CD4-positive, CD25-positive, alpha-beta regulatory T cell (primary cell): ENCODE measurements at regions not wholly inside any gene's neighbourhood (a gene's known extent, or its start where the extent isn't known, plus 50 kb on each side); places are given as distances from the start of the nearest gene placed in this dataset.

ENCODE experiments used
- ATAC-seq, 2 donors: fragments of 150-1000 bp; cut with Tn5 transposase; one replicate each; pipeline ENCODE4 v1.10.0; 2021; ENCODE audit warnings: low read depth in 2 of 2, moderate number of reproducible peaks in 2 of 2, moderate library complexity in 1 of 2
- DNase-seq, 3 donors: peaks; one replicate each; pipeline versions ENCODE4 v3.0.0 to v3.0.0-alpha.2; 2012 to 2022; ENCODE audit warnings: mixed read lengths in 1 of 3
- H3K27ac ChIP-seq: one replicate; pipeline ENCODE4 v1.7.0; 2013; ENCODE audit warnings: mild to moderate bottlenecking, low read length; ENCODE audit not compliant: insufficient read depth, poor library complexity, severe bottlenecking
- H3K27me3 ChIP-seq: one replicate; pipeline ENCODE4 v1.7.0; 2013; ENCODE audit warnings: low read length; ENCODE audit not compliant: control insufficient read depth, insufficient read depth
- H3K36me3 ChIP-seq: one replicate; pipeline ENCODE4 v1.7.0; 2013; ENCODE audit warnings: mild to moderate bottlenecking, low read length, moderate library complexity; ENCODE audit not compliant: control insufficient read depth, insufficient read depth
- H3K4me1 ChIP-seq: 2 replicates; pipeline ENCODE4 v1.7.0; 2013; ENCODE audit warnings: mild to moderate bottlenecking, low read length; ENCODE audit not compliant: insufficient read depth, control insufficient read depth, poor library complexity, severe bottlenecking
- H3K4me3 ChIP-seq: one replicate; pipeline ENCODE4 v1.7.0; 2013; ENCODE audit warnings: low read depth, mild to moderate bottlenecking, low read length, moderate library complexity
- H3K9me3 ChIP-seq, 2 experiments: 1 replicate in 1 of 2; 2 replicates in 1 of 2; pipeline ENCODE4 v1.7.0; 2013; ENCODE audit warnings: low read length in 2 of 2, mild to moderate bottlenecking in 1 of 2, moderate library complexity in 1 of 2; ENCODE audit not compliant: control insufficient read depth in 2 of 2
- H3K27ac Mint-ChIP-seq, 3 donors: one replicate each; pipeline ENCODE4 v1.8.0; 2020 to 2022; ENCODE audit warnings: mild to moderate bottlenecking in 3 of 3, mixed read lengths in 3 of 3, moderate library complexity in 2 of 3
- H3K27me3 Mint-ChIP-seq: one replicate; pipeline ENCODE4 v1.8.0; 2022; ENCODE audit warnings: mild to moderate bottlenecking, mixed read lengths
- H3K36me3 Mint-ChIP-seq: one replicate; pipeline ENCODE4 v1.8.0; 2020; ENCODE audit warnings: mixed read lengths
- H3K4me1 Mint-ChIP-seq, 4 donors: one replicate each; pipeline ENCODE4 v1.8.0; 2020 to 2022; ENCODE audit warnings: mixed read lengths in 4 of 4, mild to moderate bottlenecking in 1 of 4
- H3K4me3 Mint-ChIP-seq, 4 donors: one replicate each; pipeline ENCODE4 v1.8.0; 2020 to 2022; ENCODE audit warnings: mild to moderate bottlenecking in 4 of 4, mixed read lengths in 4 of 4, moderate library complexity in 3 of 4
- H3K9me3 Mint-ChIP-seq, 7 donors: one replicate each; pipeline ENCODE4 v1.8.0; 2020 to 2022; ENCODE audit warnings: mixed read lengths in 7 of 7, mild to moderate bottlenecking in 3 of 7, moderate library complexity in 2 of 7

- H3K36me3 Mint-ChIP-seq, result no peaks in the 10 kb centered on the region
- no peaks in the 10 kb centered on the region for H3K4me1 ChIP-seq
- H3K27me3 ChIP-seq, result no peaks in the 10 kb centered on the region
- H3K27ac Mint-ChIP-seq, result no peak overlapping the region
- H3K4me3 Mint-ChIP-seq, result no peak overlapping the region
- no peak for DNase-seq
- no peaks in the 10 kb centered on the region for H3K4me1 Mint-ChIP-seq
- H3K9me3 Mint-ChIP-seq, result no peaks in the 10 kb centered on the region
- no peak for ATAC-seq
- no peaks in the 10 kb centered on the region for H3K9me3 ChIP-seq
- no peak overlapping the region for H3K27ac ChIP-seq
- H3K36me3 ChIP-seq, result no peaks in the 10 kb centered on the region
- peaks cover 4% of the 10 kb centered on the region for H3K27me3 Mint-ChIP-seq
- no peak overlapping the region for H3K4me3 ChIP-seq
Measured at GRCh38 chr3:67200618-67201017, 202.5 kb downstream of the KBTBD8 start.

DNA sequence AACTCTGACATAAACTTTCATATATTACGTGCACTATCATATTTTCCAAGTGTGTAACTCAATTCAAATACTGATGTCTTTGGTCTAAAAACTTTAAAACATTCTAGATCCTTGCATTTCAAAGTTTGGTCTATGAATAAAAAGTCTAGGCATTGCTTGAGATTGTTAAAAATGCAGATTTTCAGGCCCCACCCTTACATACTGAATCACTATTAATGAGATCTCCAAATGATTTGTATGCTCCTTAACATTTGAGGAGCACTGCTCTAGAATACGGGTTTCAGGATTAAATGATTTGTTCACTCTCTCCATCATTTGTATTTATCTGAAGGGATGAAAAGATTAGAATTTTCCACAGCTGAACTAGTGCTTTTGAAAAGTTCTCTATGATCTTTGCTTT, 202.9 kb downstream of the KBTBD8 start:
- Histone ChIP-seq H3K36me3 (no peaks in the 10 kb centered on the region), H3K4me1 (no peaks in the 10 kb centered on the region), H3K27me3 (no peaks in the 10 kb centered on the region), H3K4me3 (no peak overlapping the region), H3K9me3 (no peaks in the 10 kb centered on the region), H3K27ac (no peak overlapping the region)
- H3K27ac Mint-ChIP-seq, result no peak overlapping the region
- no peaks in the 10 kb centered on the region for H3K4me1 Mint-ChIP-seq
- DNase-seq (no peak), ATAC-seq (no peak)
- no peak overlapping the region for H3K4me3 Mint-ChIP-seq
- H3K36me3 Mint-ChIP-seq, result no peaks in the 10 kb centered on the region
- no peaks in the 10 kb centered on the region for H3K9me3 Mint-ChIP-seq
- peaks cover 4% of the 10 kb centered on the region for H3K27me3 Mint-ChIP-seq

DNA sequence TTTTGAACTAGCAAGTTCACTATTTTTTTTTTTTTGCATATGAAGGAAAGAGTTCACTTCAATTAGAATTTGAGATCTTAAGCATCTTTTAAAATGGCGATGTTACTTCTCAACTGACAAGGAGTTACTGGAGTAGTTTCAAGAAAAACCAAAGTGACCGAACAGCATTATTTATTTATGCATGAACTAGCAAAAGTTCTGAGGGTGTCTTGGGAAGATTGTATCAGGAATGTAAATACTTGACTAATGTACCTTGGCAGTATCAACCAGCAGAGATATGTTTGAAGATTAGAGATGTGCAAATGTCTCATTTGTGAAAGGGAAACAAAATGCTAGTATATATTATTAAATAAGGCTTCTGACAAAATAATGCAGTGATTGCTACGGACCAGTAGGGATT, 203.9 kb downstream of the KBTBD8 start:
- H3K27ac Mint-ChIP-seq, result no peak overlapping the region
- H3K4me3 ChIP-seq, result no peak overlapping the region
- no peak for ATAC-seq
- no peaks in the 10 kb centered on the region for H3K9me3 Mint-ChIP-seq
- H3K36me3 Mint-ChIP-seq, result no peaks in the 10 kb centered on the region
- H3K27me3 Mint-ChIP-seq, result peaks cover 4% of the 10 kb centered on the region
- DNase-seq, result no peak
- H3K4me1 ChIP-seq, result no peaks in the 10 kb centered on the region
- no peaks in the 10 kb centered on the region for H3K9me3 ChIP-seq
- H3K36me3 ChIP-seq, result no peaks in the 10 kb centered on the region
- no peaks in the 10 kb centered on the region for H3K4me1 Mint-ChIP-seq
- no peak overlapping the region for H3K27ac ChIP-seq
- no peaks in the 10 kb centered on the region for H3K27me3 ChIP-seq
- no peak overlapping the region for H3K4me3 Mint-ChIP-seq

DNA sequence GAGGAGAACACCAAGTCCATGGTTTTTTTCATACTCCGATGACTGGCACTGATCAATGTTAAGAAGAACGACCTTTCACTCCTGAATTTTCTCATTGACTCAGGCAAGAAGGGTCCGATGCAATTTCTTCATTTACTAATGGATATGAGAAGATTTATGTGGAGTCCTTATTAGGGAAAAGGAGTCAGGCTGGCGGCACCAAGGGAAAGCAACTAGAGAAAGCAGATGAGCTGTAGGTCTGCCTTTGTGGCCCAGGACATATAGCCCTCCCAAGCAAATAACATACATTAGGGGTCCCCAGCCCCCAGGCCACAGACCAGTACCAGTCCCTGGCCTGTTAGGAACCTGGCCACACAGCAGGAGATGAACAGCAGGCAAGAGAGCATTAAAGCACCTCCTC, 206.8 kb downstream of the KBTBD8 start:
- Mint-ChIP-seq H3K9me3 (no peaks in the 10 kb centered on the region), H3K27ac (no peak overlapping the region), H3K4me1 (no peaks in the 10 kb centered on the region), H3K4me3 (no peak overlapping the region), H3K36me3 (no peaks in the 10 kb centered on the region), H3K27me3 (peaks cover 4% of the 10 kb centered on the region)
- ATAC-seq (no peak), DNase-seq (no peak)
- no peaks in the 10 kb centered on the region for H3K9me3 ChIP-seq
- no peak overlapping the region for H3K4me3 ChIP-seq
- no peaks in the 10 kb centered on the region for H3K4me1 ChIP-seq
- no peaks in the 10 kb centered on the region for H3K36me3 ChIP-seq
- no peak overlapping the region for H3K27ac ChIP-seq
- H3K27me3 ChIP-seq, result no peaks in the 10 kb centered on the region

GRCh38 chr3:67215690-67216089, 217.6 kb downstream of the KBTBD8 start:
- ATAC-seq (no peak), DNase-seq (no peak)
- Mint-ChIP-seq H3K36me3 (no peaks in the 10 kb centered on the region), H3K4me3 (no peak overlapping the region), H3K4me1 (no peaks in the 10 kb centered on the region), H3K27ac (no peak overlapping the region), H3K27me3 (peaks cover 5% of the 10 kb centered on the region), H3K9me3 (peaks cover 0 to 3% (median 0%) of the 10 kb centered on the region in 7 donors)
- no peaks in the 10 kb centered on the region for H3K4me1 ChIP-seq
- no peak overlapping the region for H3K27ac ChIP-seq
- no peaks in the 10 kb centered on the region for H3K27me3 ChIP-seq
- H3K36me3 ChIP-seq, result no peaks in the 10 kb centered on the region
- no peak overlapping the region for H3K4me3 ChIP-seq
- no peaks in the 10 kb centered on the region for H3K9me3 ChIP-seq

- H3K9me3 Mint-ChIP-seq, result no peaks in the 10 kb centered on the region
- Histone ChIP-seq H3K36me3 (no peaks in the 10 kb centered on the region), H3K27me3 (no peaks in the 10 kb centered on the region), H3K4me1 (no peaks in the 10 kb centered on the region), H3K9me3 (no peaks in the 10 kb centered on the region), H3K4me3 (no peak overlapping the region), H3K27ac (no peak overlapping the region)
- H3K36me3 Mint-ChIP-seq, result no peaks in the 10 kb centered on the region
- no peak overlapping the region for H3K4me3 Mint-ChIP-seq
- no peaks in the 10 kb centered on the region for H3K27me3 Mint-ChIP-seq
- no peak for DNase-seq
- no peak for ATAC-seq
- no peaks in the 10 kb centered on the region for H3K4me1 Mint-ChIP-seq
- H3K27ac Mint-ChIP-seq, result no peak overlapping the region
Measured at GRCh38 chr3:67227030-67227429, 228.9 kb downstream of the KBTBD8 start.

DNA sequence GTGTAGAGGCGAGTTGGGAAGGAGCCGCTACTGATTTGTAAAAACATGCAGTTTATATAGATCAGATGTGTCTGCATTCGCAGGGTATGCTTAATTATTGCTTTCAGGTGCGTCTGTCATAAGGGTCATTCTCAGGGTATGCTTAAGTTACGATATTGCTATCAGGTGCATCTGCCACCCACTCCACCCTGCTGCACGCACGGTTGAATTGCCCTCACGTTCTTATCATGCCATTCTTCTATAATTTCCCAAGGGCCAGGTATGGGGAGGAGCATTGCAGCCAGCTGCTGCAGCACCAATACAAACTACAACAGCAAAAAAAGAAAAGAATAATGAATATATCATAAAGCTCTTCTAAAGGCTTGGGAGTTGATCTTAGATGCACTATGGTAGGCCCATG, 230.0 kb downstream of the KBTBD8 start:
- no peak overlapping the region for H3K27ac ChIP-seq
- no peaks in the 10 kb centered on the region for H3K27me3 ChIP-seq
- no peaks in the 10 kb centered on the region for H3K9me3 ChIP-seq
- Mint-ChIP-seq H3K9me3 (no peaks in the 10 kb centered on the region), H3K4me3 (no peak overlapping the region), H3K36me3 (no peaks in the 10 kb centered on the region), H3K4me1 (no peaks in the 10 kb centered on the region), H3K27me3 (no peaks in the 10 kb centered on the region), H3K27ac (no peak overlapping the region)
- H3K36me3 ChIP-seq, result no peaks in the 10 kb centered on the region
- no peak overlapping the region for H3K4me3 ChIP-seq
- ATAC-seq (no peak), DNase-seq (no peak)
- no peaks in the 10 kb centered on the region for H3K4me1 ChIP-seq

DNA sequence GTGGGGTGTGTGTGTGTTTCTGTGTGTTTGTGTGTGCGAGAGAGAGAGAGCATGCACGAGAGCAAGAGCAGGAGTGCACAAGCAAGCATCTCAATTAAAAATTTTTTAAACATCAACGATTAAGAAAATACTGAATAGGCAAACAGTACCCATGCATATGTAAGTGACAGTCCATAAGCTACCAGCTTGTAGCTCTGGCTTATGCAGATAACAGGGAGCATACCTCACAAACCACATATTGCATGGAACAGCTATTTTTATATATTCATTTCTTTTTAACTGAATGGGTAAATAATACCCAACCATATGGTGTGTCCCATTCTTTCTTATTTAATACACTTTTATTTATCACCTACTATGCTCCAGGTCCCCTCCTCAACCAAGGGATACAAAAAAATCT, 234.5 kb downstream of the KBTBD8 start:
- Mint-ChIP-seq H3K4me3 (no peak overlapping the region), H3K36me3 (no peaks in the 10 kb centered on the region), H3K4me1 (no peaks in the 10 kb centered on the region), H3K27ac (no peak overlapping the region), H3K27me3 (peaks cover 4% of the 10 kb centered on the region), H3K9me3 (peaks cover 0 to 1% (median 0%) of the 10 kb centered on the region in 7 donors)
- ATAC-seq, result no peak
- no peak overlapping the region for H3K27ac ChIP-seq
- no peaks in the 10 kb centered on the region for H3K36me3 ChIP-seq
- DNase-seq, result no peak
- no peak overlapping the region for H3K4me3 ChIP-seq
- no peaks in the 10 kb centered on the region for H3K9me3 ChIP-seq
- H3K4me1 ChIP-seq, result no peaks in the 10 kb centered on the region
- no peaks in the 10 kb centered on the region for H3K27me3 ChIP-seq
